ENCODE measurements at regions not wholly inside any gene's neighbourhood (a gene's known extent, or its start where the extent isn't known, plus 50 kb on each side); places are given as distances from the start of the nearest gene placed in this dataset.

DNA sequence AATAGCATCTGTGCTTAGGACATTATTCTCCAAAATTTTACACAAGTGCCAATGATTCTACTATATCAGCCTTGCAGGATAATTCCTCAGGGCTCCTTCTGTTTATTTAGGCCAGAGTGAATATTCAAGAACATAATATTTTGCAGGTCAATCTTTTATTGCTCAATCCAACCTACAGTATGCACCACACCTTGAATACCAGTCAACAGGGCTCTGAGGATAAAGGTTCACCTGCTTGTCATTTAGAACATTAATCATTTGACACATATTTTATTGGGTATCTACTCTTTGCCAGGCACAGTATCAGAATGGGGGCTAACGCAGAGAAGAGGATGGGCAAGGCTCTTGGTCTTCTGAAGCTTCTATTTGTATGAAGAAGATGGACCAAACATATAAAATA, 66.2 kb upstream of the SHISA3 start:
- TF ChIP-seq POLR2A (IDR thresholded peaks at IDR 0.05; ENCODE audit: low read depth, low read length) (no peak), POLR2AphosphoS5 (IDR thresholded peaks at IDR 0.05; ENCODE audit: low read depth, low read length) (no peak), TAF1 (IDR thresholded peaks at IDR 0.05; ENCODE audit: borderline replicate concordance, low read depth, low read length) (no peak)

Data from GM12892 (cell line).